HG02885 (cell line): ENCODE measurements at regions not wholly inside any gene's neighbourhood (a gene's known extent, or its start where the extent isn't known, plus 50 kb on each side); places are given as distances from the start of the nearest gene placed in this dataset.
"Not testable (repeated sequence)": the region's sequence is repeated elsewhere in the genome, so short reads cannot be mapped to it uniquely, and the experiment has no call there.

Experiments
- ATAC-seq: cut with Tn5 transposase; IDR thresholded peaks from one replicate; pipeline ENCODE4 v1.9.1; 2021; ENCODE audit warnings: mild to moderate bottlenecking; ENCODE audit not compliant: unreplicated experiment, poor library complexity

GRCh38 chr12:78331181-78331580, 500.5 kb downstream of the NAV3 start:
- no peak for ATAC-seq

GRCh38 chr12:78331753-78332152, 501.1 kb downstream of the NAV3 start:
- ATAC-seq, result no peak

- no peak for ATAC-seq
Observed at GRCh38 chr12:78338054-78338785, 507.5 kb downstream of the NAV3 start.

GRCh38 chr12:78340406-78340805, 509.7 kb downstream of the NAV3 start:
- ATAC-seq, result no peak

GRCh38 chr12:78343657-78344056, 513.0 kb downstream of the NAV3 start:
- ATAC-seq, result no peak

GRCh38 chr12:78359520-78359919, 505.1 kb upstream of the SYT1 start:
- ATAC-seq, result no peak

- ATAC-seq, result no peak
Observed at GRCh38 chr12:78361683-78362082, 502.9 kb upstream of the SYT1 start.

GRCh38 chr12:78371284-78371683, 493.3 kb upstream of the SYT1 start:
- no peak for ATAC-seq

GRCh38 chr12:78375461-78375860, 489.1 kb upstream of the SYT1 start:
- no peak for ATAC-seq

- no peak for ATAC-seq
Observed at GRCh38 chr12:78376257-78376656, 488.3 kb upstream of the SYT1 start.

- not testable (repeated sequence) for ATAC-seq
Observed at GRCh38 chr12:78379065-78379464, 485.5 kb upstream of the SYT1 start.

GRCh38 chr12:78383414-78383813, 481.2 kb upstream of the SYT1 start:
- ATAC-seq, result no peak

GRCh38 chr12:78384541-78384940, 480.0 kb upstream of the SYT1 start:
- ATAC-seq, result no peak

- ATAC-seq, result no peak
Observed at GRCh38 chr12:78385541-78385940, 479.0 kb upstream of the SYT1 start.

- ATAC-seq, result no peak
Observed at GRCh38 chr12:78386871-78387270, 477.7 kb upstream of the SYT1 start.

- ATAC-seq, result no peak
Observed at GRCh38 chr12:78387721-78388120, 476.9 kb upstream of the SYT1 start.

- no peak for ATAC-seq
Observed at GRCh38 chr12:78388461-78388860, 476.1 kb upstream of the SYT1 start.

GRCh38 chr12:78390920-78391319, 473.7 kb upstream of the SYT1 start:
- no peak for ATAC-seq

- no peak for ATAC-seq
Observed at GRCh38 chr12:78392918-78393317, 471.7 kb upstream of the SYT1 start.

- ATAC-seq, result no peak
Observed at GRCh38 chr12:78395961-78396360, 468.6 kb upstream of the SYT1 start.

GRCh38 chr12:78396538-78396937, 468.0 kb upstream of the SYT1 start:
- no peak for ATAC-seq

- ATAC-seq, result no peak
Observed at GRCh38 chr12:78398750-78399149, 465.8 kb upstream of the SYT1 start.
